Activated naive CD4-positive, alpha-beta T cell treated with anti-CD3 and anti-CD28 coated beads for 36 hours (primary cell): ENCODE measurements at regions not wholly inside any gene's neighbourhood (a gene's known extent, or its start where the extent isn't known, plus 50 kb on each side); places are given as distances from the start of the nearest gene placed in this dataset.

Experiments
- CTCF ChIA-PET: fragments of 350-600 bp; sonication (Branson Sonifier 250); formaldehyde crosslinking; loops from one replicate; lab custom pipeline; 2021; ENCODE audit warnings: antibody characterized with exemption; lab: Charles Lee
- DNase-seq: peaks from one replicate; pipeline ENCODE4 v3.0.0-alpha.2; 2020
- H3K27ac Mint-ChIP-seq: one replicate; pipeline ENCODE4 v1.8.0; 2021; ENCODE audit warnings: mild to moderate bottlenecking, mixed read lengths
- H3K27me3 Mint-ChIP-seq: one replicate; pipeline ENCODE4 v1.8.0; 2021; ENCODE audit warnings: low read depth, mixed read lengths
- H3K36me3 Mint-ChIP-seq: one replicate; pipeline ENCODE4 v1.8.0; 2021; ENCODE audit warnings: low read depth, mixed read lengths
- H3K4me1 Mint-ChIP-seq: one replicate; pipeline ENCODE4 v1.8.0; 2021; ENCODE audit warnings: low read depth, mixed read lengths
- H3K4me3 Mint-ChIP-seq: one replicate; pipeline ENCODE4 v1.8.0; 2021; ENCODE audit warnings: mild to moderate bottlenecking, moderate library complexity, mixed read lengths
- H3K9me3 Mint-ChIP-seq: one replicate; pipeline ENCODE4 v1.8.0; 2021; ENCODE audit warnings: mixed read lengths
- intact Hi-C: fragments of 100-400 bp; cut with micrococcal nuclease; formaldehyde crosslinking; loops from one replicate; pipeline ENCODE4 v1.15.1; 2023

DNA sequence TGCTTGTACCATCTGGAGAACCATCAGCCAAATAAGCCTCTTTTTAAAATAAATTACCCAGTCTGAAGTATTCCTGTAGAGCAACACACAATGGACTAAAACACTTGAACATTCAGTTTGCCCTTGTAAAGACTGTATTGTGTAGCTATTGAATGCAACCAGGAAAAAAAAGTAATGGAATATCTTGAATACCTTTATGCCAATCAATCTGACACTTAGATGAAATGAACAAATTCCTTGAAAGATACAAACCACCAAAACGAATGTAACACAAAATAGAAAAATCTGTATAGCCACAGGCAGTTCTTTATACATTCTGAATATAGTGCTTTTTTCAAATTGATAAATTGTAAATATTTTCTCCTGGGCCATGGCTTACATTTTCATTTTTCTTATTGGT is 63.3 kb upstream of the KCNJ16 start:
- intact Hi-C loops, result no loop called here
- Mint-ChIP-seq H3K9me3 (no peaks in the 10 kb centered on the region), H3K4me1 (no peaks in the 10 kb centered on the region), H3K27ac (no peak overlapping the region), H3K27me3 (peaks cover 3% of the 10 kb centered on the region), H3K4me3 (no peak overlapping the region), H3K36me3 (no peaks in the 10 kb centered on the region)
- CTCF ChIA-PET, result no interaction called here
- no peak for DNase-seq

DNA sequence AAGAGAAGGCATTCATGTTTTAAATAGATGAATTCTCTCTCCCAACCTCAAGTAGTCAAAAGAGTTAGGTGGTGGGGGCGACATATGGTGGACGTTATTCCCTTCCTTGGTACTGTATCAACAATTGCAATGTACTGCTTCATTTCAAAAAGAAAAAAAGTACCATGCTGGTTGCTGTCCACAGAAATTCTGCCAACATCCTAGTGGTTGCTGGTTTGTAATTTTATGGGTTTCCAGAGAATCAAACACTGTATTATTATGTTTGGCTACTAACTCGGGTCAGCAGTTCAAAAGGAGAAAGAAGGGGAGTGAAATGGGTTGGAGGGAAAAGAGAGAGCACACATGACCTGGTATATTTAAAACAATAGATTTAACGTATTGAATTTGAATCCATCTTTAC is 61.1 kb upstream of the KCNJ16 start:
- intact Hi-C loops, result no loop called here
- CTCF ChIA-PET, result interaction anchor here (0.6 kb wide), 2 partner anchors 995 to 1494 kb away, joined by 3 to 4 read pairs; no protein-coding TSS in a partner anchor
- DNase-seq, result no peak
- Mint-ChIP-seq H3K27ac (no peak overlapping the region), H3K27me3 (peaks cover 7% of the 10 kb centered on the region), H3K9me3 (no peaks in the 10 kb centered on the region), H3K36me3 (no peaks in the 10 kb centered on the region), H3K4me1 (no peaks in the 10 kb centered on the region), H3K4me3 (no peak overlapping the region)

DNA sequence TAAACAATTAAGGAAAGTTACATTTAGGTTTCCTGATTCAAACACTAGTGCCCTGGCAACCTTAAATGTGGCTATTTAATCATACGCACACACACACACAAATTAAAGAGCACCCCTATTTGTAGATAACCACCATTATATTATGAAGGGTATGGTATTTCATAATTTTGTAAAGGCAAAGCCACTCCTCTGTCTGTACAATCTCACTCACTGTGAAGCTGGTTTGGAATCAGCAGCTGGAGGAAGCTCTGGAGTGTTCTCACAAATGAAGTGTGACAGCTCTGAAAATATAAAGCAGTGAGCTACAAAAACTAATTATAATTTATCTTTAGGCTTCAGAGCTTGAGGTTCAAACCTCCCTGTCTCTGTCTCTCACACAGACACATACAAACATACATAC is 57.9 kb upstream of the KCNJ16 start:
- Mint-ChIP-seq H3K36me3 (no peaks in the 10 kb centered on the region), H3K27me3 (peaks cover 7% of the 10 kb centered on the region), H3K27ac (no peak overlapping the region), H3K4me1 (no peaks in the 10 kb centered on the region), H3K4me3 (no peak overlapping the region), H3K9me3 (no peaks in the 10 kb centered on the region)
- intact Hi-C loops, result no loop called here
- CTCF ChIA-PET, result no interaction called here
- DNase-seq, result no peak

DNA sequence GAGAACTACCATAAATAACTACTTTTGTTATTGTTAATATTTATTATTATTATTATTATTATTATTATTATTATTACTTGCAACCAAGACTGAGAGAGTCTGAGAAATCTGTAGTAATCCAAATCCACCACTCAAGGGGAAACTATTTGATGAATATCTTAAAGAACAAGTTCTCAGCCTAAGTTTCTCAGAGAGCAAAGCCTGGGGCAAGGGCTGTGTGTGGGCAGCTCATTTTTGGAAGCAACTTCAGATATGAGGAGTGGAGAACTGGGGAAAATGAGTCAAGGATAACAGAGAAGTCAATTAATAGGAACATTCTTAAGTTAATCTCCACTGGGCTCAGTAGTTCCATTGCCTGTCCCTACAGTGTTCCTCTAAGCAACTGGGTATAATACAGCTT is 57.1 kb upstream of the KCNJ16 start:
- Mint-ChIP-seq H3K4me3 (no peak overlapping the region), H3K4me1 (no peaks in the 10 kb centered on the region), H3K9me3 (no peaks in the 10 kb centered on the region), H3K27ac (no peak overlapping the region), H3K27me3 (peaks cover 7% of the 10 kb centered on the region), H3K36me3 (no peaks in the 10 kb centered on the region)
- CTCF ChIA-PET, result no interaction called here
- intact Hi-C loops, result no loop called here
- no peak for DNase-seq

DNA sequence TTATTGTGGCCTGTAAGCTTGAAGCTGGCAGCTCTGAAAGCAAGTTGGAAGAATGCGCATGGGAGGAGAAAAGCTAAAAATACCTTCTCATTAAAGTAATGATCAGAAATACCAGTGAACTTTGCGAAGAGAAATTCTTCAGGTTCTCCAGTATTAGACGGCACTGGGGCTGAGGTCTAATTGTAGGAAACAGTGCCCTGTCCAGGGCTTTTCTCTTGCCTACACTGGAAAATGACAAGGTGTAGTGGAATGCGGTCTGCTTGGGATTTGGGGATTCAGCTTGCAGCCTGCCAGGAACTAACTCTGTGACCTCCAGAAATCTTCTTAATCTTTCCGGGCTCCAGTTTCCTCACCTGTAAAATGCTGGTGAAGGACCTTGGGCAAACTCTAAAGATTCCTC is 53.3 kb upstream of the KCNJ16 start:
- CTCF ChIA-PET, result no interaction called here
- no peak for DNase-seq
- Mint-ChIP-seq H3K36me3 (no peaks in the 10 kb centered on the region), H3K9me3 (no peaks in the 10 kb centered on the region), H3K4me3 (no peak overlapping the region), H3K27me3 (peaks cover 7% of the 10 kb centered on the region), H3K27ac (no peak overlapping the region), H3K4me1 (no peaks in the 10 kb centered on the region)
- intact Hi-C loops, result no loop called here

DNA sequence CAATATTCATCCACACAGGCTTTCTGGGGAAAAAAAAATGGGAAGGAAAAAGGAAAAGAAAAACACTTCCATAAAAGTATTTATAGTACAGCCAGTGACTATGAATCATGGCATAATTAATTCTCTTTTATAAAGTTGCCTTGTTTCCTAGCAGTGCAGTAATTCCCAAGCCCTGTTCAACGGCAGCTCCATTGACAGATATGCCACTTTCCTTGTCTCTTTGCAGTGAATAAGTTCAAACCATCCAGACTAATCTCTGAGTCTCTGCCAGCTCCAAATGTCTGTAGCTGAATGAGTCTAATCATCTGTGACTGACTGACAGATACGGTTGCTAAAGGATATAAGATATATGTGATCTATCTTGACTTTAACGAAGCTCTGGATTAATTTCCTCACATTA is 52.9 kb upstream of the KCNJ16 start:
- peaks cover 7% of the 10 kb centered on the region for H3K27me3 Mint-ChIP-seq
- H3K36me3 Mint-ChIP-seq, result no peaks in the 10 kb centered on the region
- H3K27ac Mint-ChIP-seq, result no peak overlapping the region
- H3K4me3 Mint-ChIP-seq, result no peak overlapping the region
- intact Hi-C loops, result no loop called here
- H3K9me3 Mint-ChIP-seq, result no peaks in the 10 kb centered on the region
- CTCF ChIA-PET, result no interaction called here
- no peaks in the 10 kb centered on the region for H3K4me1 Mint-ChIP-seq
- DNase-seq, result no peak

DNA sequence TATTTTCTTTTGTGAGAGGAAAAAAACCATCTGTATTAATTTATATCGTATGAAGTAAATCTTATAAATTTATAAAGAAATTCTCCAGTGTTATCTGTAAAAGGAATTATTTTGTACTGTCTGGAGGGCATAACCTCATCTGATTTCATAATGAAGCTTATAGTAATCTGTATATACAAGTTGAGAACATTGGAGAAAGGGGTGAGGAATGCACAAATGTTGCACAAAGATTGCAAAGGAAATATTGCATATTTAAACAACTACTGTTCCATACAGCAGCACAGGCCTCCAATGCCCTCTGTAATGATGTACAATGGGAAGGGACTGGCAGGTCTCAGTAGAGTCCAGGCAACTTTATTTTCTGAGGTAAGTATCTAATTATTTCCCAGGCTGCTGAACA is 50.8 kb upstream of the KCNJ16 start:
- DNase-seq, result no peak
- Mint-ChIP-seq H3K9me3 (no peaks in the 10 kb centered on the region), H3K4me3 (no peak overlapping the region), H3K36me3 (no peaks in the 10 kb centered on the region), H3K4me1 (no peaks in the 10 kb centered on the region), H3K27ac (no peak overlapping the region), H3K27me3 (peaks cover 3% of the 10 kb centered on the region)
- CTCF ChIA-PET, result no interaction called here
- intact Hi-C loops, result no loop called here
